ENCODE measurements at regions not wholly inside any gene's neighbourhood (a gene's known extent, or its start where the extent isn't known, plus 50 kb on each side); places are given as distances from the start of the nearest gene placed in this dataset.

- no peaks in the 10 kb centered on the region for H3K9me3 Mint-ChIP-seq
- TF ChIP-seq TCF7 (CRISPR knock-in tag; IDR thresholded peaks at IDR 0.05; ENCODE audit: low read depth) (no peak), AFF4 (CRISPR knock-in tag; IDR thresholded peaks at IDR 0.05; ENCODE audit: borderline replicate concordance) (no peak), MYBL2 (CRISPR knock-in tag; IDR thresholded peaks at IDR 0.05) (no peak)
- TF ChIP-seq, protein P1, sequence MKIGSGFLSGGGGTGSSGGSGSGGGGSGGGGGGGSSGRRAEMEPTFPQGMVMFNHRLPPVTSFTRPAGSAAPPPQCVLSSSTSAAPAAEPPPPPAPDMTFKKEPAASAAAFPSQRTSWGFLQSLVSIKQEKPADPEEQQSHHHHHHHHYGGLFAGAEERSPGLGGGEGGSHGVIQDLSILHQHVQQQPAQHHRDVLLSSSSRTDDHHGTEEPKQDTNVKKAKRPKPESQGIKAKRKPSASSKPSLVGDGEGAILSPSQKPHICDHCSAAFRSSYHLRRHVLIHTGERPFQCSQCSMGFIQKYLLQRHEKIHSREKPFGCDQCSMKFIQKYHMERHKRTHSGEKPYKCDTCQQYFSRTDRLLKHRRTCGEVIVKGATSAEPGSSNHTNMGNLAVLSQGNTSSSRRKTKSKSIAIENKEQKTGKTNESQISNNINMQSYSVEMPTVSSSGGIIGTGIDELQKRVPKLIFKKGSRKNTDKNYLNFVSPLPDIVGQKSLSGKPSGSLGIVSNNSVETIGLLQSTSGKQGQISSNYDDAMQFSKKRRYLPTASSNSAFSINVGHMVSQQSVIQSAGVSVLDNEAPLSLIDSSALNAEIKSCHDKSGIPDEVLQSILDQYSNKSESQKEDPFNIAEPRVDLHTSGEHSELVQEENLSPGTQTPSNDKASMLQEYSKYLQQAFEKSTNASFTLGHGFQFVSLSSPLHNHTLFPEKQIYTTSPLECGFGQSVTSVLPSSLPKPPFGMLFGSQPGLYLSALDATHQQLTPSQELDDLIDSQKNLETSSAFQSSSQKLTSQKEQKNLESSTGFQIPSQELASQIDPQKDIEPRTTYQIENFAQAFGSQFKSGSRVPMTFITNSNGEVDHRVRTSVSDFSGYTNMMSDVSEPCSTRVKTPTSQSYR (CRISPR knock-in tag; IDR thresholded peaks at IDR 0.05): no peak
- peaks cover 62% of the 10 kb centered on the region for H3K4me1 Mint-ChIP-seq
- ChIA-PET POLR2A (interaction anchor here (0.7 to 1.0 kb wide), 2 partner anchors 16 to 376 kb away, joined by 3 to 6 read pairs; no protein-coding TSS in a partner anchor), CTCF (interaction anchor here (0.6 to 1.4 kb wide), 3 partner anchors 93 to 699 kb away, joined by 3 to 5 read pairs (median 3); no protein-coding TSS in a partner anchor)
- ATAC-seq (peak; percentile 33), DNase-seq (ENCODE audit: low spot score) (peak; percentile 38)
- H3K4me3 Mint-ChIP-seq: no peak overlapping the region
- H3K27ac Mint-ChIP-seq: no peak overlapping the region
- peaks cover 29% of the 10 kb centered on the region for H3K27me3 Mint-ChIP-seq (ENCODE audit: low read depth)
- no peaks in the 10 kb centered on the region for H3K36me3 Mint-ChIP-seq
Measured at GRCh38 chr1:38135625-38136414, 89.2 kb upstream of the POU3F1 start.

DNA sequence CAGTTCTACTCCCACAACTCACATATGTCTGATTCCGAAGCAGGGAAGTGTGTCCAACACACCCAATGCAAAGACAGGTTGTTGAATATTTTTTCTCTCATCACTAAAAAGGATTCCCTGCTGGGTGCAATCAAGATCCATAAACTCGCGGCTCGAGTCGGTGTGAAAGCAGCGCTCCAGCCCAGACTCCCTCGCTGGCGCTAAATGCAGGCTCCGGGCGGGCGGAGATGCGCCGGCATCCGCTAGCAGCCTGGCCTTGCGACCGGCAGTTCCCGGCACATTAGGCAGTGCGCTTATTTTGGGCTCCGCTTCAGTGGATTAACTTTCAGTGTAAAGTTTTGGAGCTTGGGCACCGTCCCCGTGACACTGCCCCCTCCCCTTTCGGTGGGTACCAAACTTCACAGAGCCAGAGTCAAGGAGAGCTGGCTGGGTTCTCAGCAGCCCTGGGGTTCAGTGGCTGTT is 87.7 kb upstream of the POU3F1 start:
- 0 out of 2 replicates have a peak, but pooled peaks have one; percentile 8 for ATAC-seq
- DNase-seq (ENCODE audit: low spot score): no peak
- no peaks in the 10 kb centered on the region for H3K9me3 Mint-ChIP-seq
- ChIA-PET POLR2A (no interaction called here), CTCF (interaction anchor here (1.2 to 1.3 kb wide), 2 partner anchors 63 to 219 kb away, joined by 3 to 6 read pairs; no protein-coding TSS in a partner anchor)
- no peaks in the 10 kb centered on the region for H3K36me3 Mint-ChIP-seq
- H3K4me1 Mint-ChIP-seq: peaks cover 51% of the 10 kb centered on the region
- TF ChIP-seq ATF6 (CRISPR knock-in tag; IDR thresholded peaks at IDR 0.05): no peak
- no peak for TF ChIP-seq CBFB (CRISPR knock-in tag; IDR thresholded peaks at IDR 0.05; ENCODE audit: low read depth)
- TF ChIP-seq PRDM15 (CRISPR knock-in tag; IDR thresholded peaks at IDR 0.05): no peak
- H3K27me3 Mint-ChIP-seq (ENCODE audit: low read depth): peaks cover 24% of the 10 kb centered on the region
- H3K4me3 Mint-ChIP-seq: no peak overlapping the region
- no peak overlapping the region for H3K27ac Mint-ChIP-seq

All from WTC11 (cell line).